Stimulated activated CD4-positive, alpha-beta T cell treated with anti-CD3 and anti-CD28 coated beads, Interleukin-4, amount 100 ng/mL, for 1 hour (primary cell): ENCODE measurements at regions not wholly inside any gene's neighbourhood (a gene's known extent, or its start where the extent isn't known, plus 50 kb on each side); places are given as distances from the start of the nearest gene placed in this dataset.

ENCODE experiments used
- DNase-seq: peaks from one replicate; pipeline ENCODE4 v3.0.0-alpha.2; 2020

DNA sequence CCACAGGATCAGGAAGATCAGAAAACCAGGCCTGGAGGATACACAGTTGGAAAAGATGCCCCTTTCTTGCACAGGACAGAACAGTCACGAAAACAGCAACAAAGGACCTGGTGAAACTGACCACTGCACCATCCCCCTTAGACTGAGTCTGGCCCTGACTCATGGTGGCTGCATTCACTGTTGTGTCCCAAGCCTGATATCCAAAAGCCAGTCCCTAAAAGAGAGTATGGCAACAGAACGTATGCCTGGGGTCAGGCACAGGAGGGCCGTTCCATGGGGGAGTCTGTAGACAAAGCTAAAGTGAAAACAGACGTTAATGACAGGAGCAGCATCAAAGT, 301.1 kb upstream of the NBEA start:
- no peak for DNase-seq

- DNase-seq: no peak
Observed at GRCh38 chr13:34647379-34648150, 294.5 kb upstream of the NBEA start.

- no peak for DNase-seq
Observed at GRCh38 chr13:34654203-34654602, 287.9 kb upstream of the NBEA start.

DNA sequence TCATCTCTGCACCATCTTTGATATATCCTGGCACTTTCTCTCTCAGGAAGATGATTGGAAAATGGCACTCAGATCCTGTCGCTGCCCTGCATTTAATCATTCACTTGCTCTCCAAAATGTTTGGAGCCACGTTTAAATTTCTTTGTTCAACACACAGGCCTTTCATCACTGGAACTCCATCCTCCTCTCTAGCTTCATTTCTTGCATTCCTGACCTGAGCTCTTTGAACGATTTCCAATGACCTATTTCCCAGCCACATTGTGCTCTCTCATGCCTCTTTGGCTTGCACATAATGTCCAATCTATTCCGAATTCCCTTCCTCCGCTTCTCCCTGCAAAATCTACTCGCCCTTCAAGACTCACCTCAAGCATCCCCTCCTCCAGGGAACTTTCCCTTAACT, 287.4 kb upstream of the NBEA start:
- DNase-seq: no peak

- no peak for DNase-seq
Observed at GRCh38 chr13:34655554-34655953, 286.5 kb upstream of the NBEA start.

DNA sequence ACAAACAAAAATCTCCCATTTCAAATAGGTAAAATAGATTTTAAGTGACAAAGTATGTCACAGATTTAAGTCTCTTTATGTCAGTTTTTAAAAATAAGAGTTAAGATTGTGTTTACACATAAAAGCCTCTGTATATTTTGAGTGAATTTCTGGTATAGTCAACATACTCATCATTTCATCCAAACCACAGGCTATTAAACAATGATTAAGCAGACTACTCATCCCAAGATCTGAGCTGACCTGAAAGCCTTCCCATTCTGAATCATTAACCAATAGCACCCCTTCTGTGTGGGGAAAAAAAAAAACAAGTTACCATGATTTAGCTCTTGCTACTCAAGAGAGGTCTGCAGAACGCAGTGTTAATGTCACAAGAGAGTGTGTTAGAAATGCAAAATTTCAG, 284.4 kb upstream of the NBEA start:
- DNase-seq: no peak

GRCh38 chr13:34667286-34668218, 274.5 kb upstream of the NBEA start:
- no peak for DNase-seq

- no peak for DNase-seq
Observed at GRCh38 chr13:34671137-34671536, 270.9 kb upstream of the NBEA start.

GRCh38 chr13:34672631-34673030, 269.4 kb upstream of the NBEA start:
- no peak for DNase-seq

DNA sequence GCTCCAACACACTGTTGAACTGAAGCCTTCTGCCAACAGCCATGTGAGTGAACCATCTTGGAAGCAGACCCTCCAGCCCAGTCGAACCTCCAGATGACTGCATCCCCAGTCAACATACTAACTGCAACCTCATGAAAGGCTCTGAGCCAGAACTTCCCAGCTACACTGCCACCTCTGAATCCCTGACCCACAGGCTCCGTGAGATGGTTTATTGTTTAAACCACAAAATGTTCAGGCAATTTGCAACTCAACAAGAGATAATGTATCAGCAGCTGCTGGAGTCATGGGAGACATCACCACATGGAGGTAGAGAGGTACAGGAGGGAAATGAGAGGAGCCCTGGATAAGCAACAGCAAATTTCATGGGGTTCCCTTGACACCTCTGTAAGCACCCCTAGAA, 266.4 kb upstream of the NBEA start:
- DNase-seq: no peak

GRCh38 chr13:34678154-34678553, 263.9 kb upstream of the NBEA start:
- no peak for DNase-seq

DNA sequence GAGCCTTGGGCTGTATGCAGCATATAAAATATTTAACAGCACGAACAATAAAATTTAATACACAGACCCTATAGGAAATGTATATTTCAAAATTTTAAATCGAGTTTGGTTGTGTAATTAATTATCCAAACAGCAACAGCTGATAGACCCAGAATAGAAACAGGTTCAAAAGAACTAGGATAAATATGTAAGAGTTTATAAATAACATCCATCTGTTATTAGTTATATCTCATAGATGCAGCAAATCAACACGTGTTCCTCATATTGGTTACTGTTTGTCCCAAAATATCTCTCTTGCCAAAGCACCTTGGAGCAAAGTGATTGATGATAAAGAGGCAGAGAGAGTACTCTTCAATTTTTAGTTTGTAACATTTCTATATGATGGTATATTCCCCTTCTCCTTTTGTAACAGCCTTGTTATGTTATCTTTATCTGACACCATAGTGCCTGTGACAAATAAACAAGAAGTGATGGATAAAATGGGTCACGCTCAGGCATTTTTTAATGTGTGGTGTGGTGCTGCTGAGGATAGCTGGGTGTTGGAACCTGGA, 260.6 kb upstream of the NBEA start:
- no peak for DNase-seq

DNA sequence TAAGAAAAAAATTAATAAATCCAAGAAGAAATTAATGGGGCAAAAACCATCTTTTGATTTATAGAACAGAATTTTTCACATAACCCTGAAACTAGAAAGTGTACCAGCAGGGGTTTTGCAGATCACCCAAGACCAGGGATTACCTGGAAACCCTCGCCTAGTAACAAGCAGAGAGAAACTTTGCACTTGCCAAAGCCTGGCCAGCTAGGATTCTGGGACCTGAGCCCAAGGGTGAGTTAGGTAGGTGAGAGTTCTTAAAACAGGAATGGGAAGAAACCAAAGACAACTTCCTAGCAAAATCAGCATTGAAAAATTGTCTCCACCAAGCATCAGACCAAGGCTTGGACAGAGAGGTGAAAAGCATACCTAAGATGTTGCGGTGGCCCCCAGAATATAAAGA, 247.0 kb upstream of the NBEA start:
- DNase-seq: no peak

- no peak for DNase-seq
Observed at GRCh38 chr13:34696296-34696695, 245.8 kb upstream of the NBEA start.

DNA sequence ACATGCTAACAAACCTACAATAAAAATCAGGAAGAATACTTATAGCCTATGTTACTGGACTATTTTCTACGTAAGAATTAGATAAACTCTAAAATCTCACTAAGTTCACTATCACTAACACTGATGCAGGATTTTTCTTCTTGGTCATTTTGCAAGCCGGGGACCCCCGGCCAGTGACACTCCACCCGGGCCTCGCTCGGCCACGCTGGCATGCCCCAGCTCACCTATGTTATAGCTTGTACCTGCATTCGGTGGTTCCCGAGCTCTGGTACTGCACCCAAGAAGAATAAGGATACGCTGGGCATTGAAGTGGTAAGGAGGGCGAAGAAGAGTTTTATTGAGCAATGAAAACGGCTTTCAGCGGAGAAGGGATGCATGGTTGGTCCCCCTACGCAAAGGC, 245.3 kb upstream of the NBEA start:
- DNase-seq: no peak

DNA sequence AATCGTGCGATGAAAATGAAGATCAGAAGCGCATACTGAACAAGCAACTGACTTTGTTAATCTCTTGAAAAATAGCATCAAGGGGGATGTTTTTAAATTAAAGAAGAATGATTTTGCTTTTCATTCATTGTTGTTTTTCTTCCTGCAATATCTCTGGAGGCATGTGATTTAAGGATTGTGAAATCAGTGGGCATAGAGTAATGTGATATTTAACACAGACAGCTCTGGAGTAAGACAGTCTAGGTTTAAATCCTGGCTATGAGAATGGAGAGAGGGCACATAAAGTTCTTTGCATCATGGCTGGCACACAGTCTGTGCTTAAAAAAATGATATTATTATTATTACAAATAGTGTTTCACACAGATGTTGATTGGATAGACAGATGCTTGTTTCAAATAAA, 243.1 kb upstream of the NBEA start:
- no peak for DNase-seq

- DNase-seq: no peak
Observed at GRCh38 chr13:34700155-34700554, 241.9 kb upstream of the NBEA start.

DNA sequence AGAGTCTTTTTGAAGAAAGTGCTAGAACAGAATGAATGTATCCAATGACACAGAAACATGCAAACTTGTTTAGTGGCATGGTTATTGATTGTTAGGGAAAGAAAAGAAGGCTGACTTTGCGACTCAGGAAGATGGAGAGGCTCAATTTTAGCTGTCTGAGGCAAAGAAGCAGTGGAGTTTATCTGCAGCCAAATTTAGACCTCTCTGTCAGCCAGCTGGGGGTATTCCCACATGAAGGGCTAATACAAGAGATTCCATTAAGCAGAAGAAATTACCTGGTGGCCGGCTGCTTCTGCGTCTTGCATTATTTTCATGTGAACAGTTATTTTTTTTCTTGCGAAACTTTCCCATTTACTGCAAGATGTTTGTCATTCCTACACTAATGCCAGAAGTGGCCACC, 240.2 kb upstream of the NBEA start:
- no peak for DNase-seq

DNA sequence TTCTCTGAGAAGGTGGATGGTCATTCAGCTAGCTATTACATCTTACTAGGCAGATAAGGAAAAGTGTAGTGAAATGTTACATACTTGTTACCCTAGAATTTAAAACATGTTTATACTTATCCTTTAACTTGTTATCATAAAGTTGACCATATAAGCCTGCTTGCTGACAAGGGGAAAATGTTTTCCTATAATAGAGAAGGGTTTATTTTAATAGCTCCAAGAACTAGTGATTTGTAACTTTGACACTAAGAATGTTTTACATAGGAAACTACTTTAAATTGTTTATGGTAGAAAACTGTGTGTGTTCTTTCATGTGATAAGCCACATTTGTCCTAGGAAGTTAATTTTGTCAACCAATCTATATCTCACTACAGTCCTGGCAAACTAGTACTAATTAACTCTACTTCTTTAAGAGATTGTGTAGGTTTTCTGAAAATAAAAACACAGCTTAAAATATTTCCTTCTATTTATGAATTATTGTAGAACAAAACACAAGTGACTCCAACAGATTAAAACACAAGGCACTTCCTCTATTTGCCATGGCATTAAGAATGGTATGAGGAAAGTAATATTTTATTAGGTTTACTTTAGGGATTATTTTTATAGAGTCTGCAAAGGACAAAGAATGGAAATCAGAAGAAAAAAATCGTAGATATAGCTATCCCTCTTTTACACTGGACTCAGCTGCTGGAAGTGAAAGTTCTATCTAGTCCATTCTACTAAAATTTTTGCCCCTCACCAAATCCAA, 233.3 kb upstream of the NBEA start:
- DNase-seq: no peak

DNA sequence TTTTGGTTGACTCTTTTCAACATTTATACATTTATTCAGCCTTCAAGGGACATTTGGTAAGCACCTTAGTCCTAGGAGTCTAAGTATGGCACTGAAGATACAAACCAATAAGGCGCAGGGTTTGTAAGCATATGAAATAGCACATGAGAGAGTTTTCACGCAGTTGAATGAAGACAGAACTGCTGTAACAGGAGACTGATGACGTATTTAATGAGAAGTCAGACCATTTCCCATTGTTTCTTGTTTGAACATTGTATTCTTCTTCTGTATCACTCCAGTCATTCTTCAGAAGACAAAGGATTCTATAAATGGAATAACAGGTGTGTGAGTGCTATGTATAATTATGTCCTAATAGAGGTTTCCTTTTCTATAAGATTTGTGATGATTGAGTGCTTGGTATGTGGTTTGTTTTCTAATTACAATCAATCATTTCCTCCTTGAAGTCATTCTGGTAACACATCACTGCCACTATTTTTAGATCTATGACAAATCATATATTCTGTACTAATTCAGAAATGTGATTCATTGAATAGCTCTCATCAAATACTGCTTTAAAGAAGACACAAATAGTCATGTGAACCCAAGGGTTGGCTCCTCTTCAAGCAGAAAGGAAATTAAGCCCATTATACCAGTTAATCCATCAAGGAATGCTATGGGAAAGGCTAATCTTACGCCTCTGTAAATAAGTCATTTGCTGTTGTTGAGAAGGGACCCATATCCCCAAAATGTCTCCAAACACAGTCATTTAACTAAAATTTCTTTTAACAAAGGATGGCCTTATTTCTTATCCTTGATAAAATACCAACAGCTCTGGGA, 222.8 kb upstream of the NBEA start:
- DNase-seq: no peak

- DNase-seq: no peak
Observed at GRCh38 chr13:34720618-34721017, 221.5 kb upstream of the NBEA start.
